HFFc6 (cell line): ENCODE measurements at regions not wholly inside any gene's neighbourhood (a gene's known extent, or its start where the extent isn't known, plus 50 kb on each side); places are given as distances from the start of the nearest gene placed in this dataset.

ENCODE experiments used
- DNase-seq: peaks from one replicate; pipeline ENCODE4 v3.0.0-alpha.2; 2018
- H3K27ac Mint-ChIP-seq: 2 replicates; pipeline ENCODE4 v1.8.0; 2020; ENCODE audit warnings: mild to moderate bottlenecking, mixed read lengths
- H3K27me3 Mint-ChIP-seq: 2 replicates; pipeline ENCODE4 v1.8.0; 2021; ENCODE audit warnings: mild to moderate bottlenecking, moderate library complexity, mixed read lengths; ENCODE audit not compliant: insufficient read depth
- H3K36me3 Mint-ChIP-seq: 2 replicates; pipeline ENCODE4 v1.8.0; 2021; ENCODE audit warnings: low read depth, mixed read lengths
- H3K4me1 Mint-ChIP-seq: 2 replicates; pipeline ENCODE4 v1.8.0; 2020; ENCODE audit warnings: low read depth, mixed read lengths
- H3K4me3 Mint-ChIP-seq: 2 replicates; pipeline ENCODE4 v1.8.0; 2020; ENCODE audit warnings: mild to moderate bottlenecking, moderate library complexity, mixed read lengths
- H3K9me3 Mint-ChIP-seq: 2 replicates; pipeline ENCODE4 v1.8.0; 2020; ENCODE audit warnings: mild to moderate bottlenecking, mixed read lengths
- TF ChIP-seq, protein P1 (sequence below): fragments of 200-600 bp; sonication (generic); IDR thresholded peaks from 2 replicates; pipeline ENCODE4 v1.5.0; 2021; ENCODE audit warnings: antibody characterized with exemption, mild to moderate bottlenecking

DNA sequence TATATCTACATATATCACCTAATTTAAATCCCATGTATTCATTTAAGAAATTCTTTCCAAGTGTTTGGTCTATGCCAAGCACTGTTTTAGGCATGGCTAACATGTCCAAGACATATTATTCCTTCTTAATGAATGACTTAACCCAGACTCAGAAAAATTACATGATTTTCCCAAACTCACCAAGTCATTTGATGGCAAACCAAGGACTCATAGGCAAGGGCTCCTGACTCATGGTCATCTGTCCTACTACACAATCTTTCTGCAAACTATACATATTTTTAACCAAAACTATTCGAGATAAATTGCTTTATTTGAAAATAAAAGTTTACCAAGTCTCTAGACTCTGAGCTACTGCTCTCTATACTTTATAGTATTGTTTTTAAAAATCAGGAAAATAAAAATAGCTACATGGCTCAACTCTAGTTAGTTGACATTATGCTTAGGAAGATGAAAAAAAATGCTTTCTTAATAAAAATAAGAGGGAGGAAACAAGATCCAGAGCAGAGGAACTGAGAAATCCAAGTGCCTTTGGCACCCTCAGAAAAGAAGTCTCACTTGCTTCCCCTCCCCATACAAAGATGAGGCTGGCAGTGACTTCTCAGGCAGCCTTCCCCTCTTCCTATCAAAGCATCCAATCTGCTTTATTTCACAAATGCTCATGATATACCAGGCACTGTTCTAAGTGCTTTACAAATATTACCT is 182.2 kb downstream of the RSL24D1 start:
- no peaks in the 10 kb centered on the region; the same call in none of the 2 replicates for H3K27me3 Mint-ChIP-seq
- TF ChIP-seq, protein P1, sequence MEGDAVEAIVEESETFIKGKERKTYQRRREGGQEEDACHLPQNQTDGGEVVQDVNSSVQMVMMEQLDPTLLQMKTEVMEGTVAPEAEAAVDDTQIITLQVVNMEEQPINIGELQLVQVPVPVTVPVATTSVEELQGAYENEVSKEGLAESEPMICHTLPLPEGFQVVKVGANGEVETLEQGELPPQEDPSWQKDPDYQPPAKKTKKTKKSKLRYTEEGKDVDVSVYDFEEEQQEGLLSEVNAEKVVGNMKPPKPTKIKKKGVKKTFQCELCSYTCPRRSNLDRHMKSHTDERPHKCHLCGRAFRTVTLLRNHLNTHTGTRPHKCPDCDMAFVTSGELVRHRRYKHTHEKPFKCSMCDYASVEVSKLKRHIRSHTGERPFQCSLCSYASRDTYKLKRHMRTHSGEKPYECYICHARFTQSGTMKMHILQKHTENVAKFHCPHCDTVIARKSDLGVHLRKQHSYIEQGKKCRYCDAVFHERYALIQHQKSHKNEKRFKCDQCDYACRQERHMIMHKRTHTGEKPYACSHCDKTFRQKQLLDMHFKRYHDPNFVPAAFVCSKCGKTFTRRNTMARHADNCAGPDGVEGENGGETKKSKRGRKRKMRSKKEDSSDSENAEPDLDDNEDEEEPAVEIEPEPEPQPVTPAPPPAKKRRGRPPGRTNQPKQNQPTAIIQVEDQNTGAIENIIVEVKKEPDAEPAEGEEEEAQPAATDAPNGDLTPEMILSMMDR = no peak
- H3K27ac Mint-ChIP-seq = no peak overlapping the region
- no peaks in the 10 kb centered on the region for H3K4me1 Mint-ChIP-seq
- H3K4me3 Mint-ChIP-seq = no peak overlapping the region
- H3K36me3 Mint-ChIP-seq = no peaks in the 10 kb centered on the region; the same call in 1 of the 2 replicates
- H3K9me3 Mint-ChIP-seq = peaks cover 33% of the 10 kb centered on the region
- DNase-seq = no peak

DNA sequence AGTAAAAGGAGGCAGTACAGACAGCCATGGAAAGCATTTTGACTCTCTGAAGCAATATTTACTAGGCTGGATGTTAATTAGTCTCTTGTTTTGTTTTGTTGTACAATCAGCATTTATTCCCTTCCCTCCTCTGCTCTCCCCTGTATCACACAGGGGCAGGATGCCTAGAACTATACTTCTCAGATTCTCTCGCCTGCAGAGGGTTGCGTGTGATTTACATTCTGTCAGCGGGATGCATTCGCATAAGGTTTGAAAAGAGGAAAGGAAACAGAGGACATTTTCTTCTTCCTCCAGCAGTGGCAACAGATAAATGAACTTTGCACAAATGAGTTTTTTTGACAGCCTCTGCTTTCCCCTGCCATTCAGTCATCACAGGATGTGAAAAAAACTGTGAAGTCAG is 188.3 kb downstream of the RSL24D1 start:
- H3K27ac Mint-ChIP-seq = no peak overlapping the region
- no peak overlapping the region for H3K4me3 Mint-ChIP-seq
- no peaks in the 10 kb centered on the region for H3K4me1 Mint-ChIP-seq
- no peak for DNase-seq
- H3K9me3 Mint-ChIP-seq = peaks cover 5% of the 10 kb centered on the region; the same call in 1 of the 2 replicates
- H3K27me3 Mint-ChIP-seq = no peaks in the 10 kb centered on the region
- H3K36me3 Mint-ChIP-seq = no peaks in the 10 kb centered on the region
- TF ChIP-seq, protein P1 = no peak

DNA sequence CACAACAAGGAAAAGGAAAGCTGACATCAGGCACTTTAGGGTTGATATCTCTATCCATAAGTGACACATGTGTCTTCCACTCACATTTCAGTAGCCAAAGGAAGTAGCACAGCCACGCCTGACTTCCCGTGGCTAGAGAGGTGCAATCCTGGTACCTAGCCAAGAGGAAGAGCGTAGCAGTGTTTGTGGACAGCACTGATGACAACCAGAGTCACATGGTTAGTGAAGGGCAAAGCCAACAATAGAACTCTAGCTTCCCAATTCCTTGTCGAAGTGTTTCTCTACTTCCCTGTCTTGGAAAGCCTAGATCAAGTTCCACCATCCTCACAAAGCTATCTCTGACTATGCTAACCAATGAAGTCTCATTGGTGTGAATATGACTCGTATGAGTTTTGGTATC is 189.2 kb downstream of the RSL24D1 start:
- Mint-ChIP-seq H3K4me1 (no peaks in the 10 kb centered on the region), H3K36me3 (no peaks in the 10 kb centered on the region), H3K4me3 (no peak overlapping the region), H3K27ac (no peak overlapping the region), H3K27me3 (no peaks in the 10 kb centered on the region), H3K9me3 (peaks cover 9% of the 10 kb centered on the region)
- TF ChIP-seq, protein P1 = no peak
- DNase-seq = no peak

- Mint-ChIP-seq H3K27me3 (no peaks in the 10 kb centered on the region), H3K4me1 (no peaks in the 10 kb centered on the region), H3K36me3 (no peaks in the 10 kb centered on the region), H3K27ac (no peak overlapping the region), H3K4me3 (no peak overlapping the region), H3K9me3 (peaks cover 23% of the 10 kb centered on the region)
- DNase-seq = no peak
- TF ChIP-seq, protein P1 = no peak
These were observed 191.1 kb downstream of the RSL24D1 start for GRCh38 chr15:55005679-55006078.

- Mint-ChIP-seq H3K4me1 (no peaks in the 10 kb centered on the region), H3K27ac (no peak overlapping the region), H3K9me3 (peaks cover 25% of the 10 kb centered on the region), H3K4me3 (no peak overlapping the region), H3K36me3 (no peaks in the 10 kb centered on the region), H3K27me3 (no peaks in the 10 kb centered on the region)
- TF ChIP-seq, protein P1 = no peak
- DNase-seq = no peak
These were observed 192.5 kb downstream of the RSL24D1 start for GRCh38 chr15:55003965-55004873.
